DOHH2 (cell line): ENCODE measurements at regions not wholly inside any gene's neighbourhood (a gene's known extent, or its start where the extent isn't known, plus 50 kb on each side); places are given as distances from the start of the nearest gene placed in this dataset.

Source experiments
- H3F3A ChIP-seq: fragments of 200-600 bp; sonication (generic), shearing (Covaris generic); 2 replicates; pipeline ENCODE4 v1.6.0; 2016; ENCODE audit warnings: antibody characterized with exemption, mild to moderate bottlenecking; ENCODE audit not compliant: control insufficient read depth, insufficient read depth
- H3K27ac ChIP-seq: fragments of 200-600 bp; sonication (generic); 2 replicates; pipeline ENCODE4 v1.5.1; 2014; ENCODE audit warnings: low read depth, mild to moderate bottlenecking, low read length, moderate library complexity
- H3K27me3 ChIP-seq: fragments of 200-600 bp; sonication (generic); 2 replicates; pipeline ENCODE4 v1.6.1; 2014; ENCODE audit warnings: mild to moderate bottlenecking, low read length, mixed read lengths; ENCODE audit not compliant: control insufficient read depth
- H3K36me3 ChIP-seq: fragments of 200-600 bp; sonication (generic); 2 replicates; pipeline ENCODE4 v1.6.1; 2014; ENCODE audit warnings: mild to moderate bottlenecking, low read length, moderate library complexity, mixed read lengths; ENCODE audit not compliant: control insufficient read depth
- H3K4me1 ChIP-seq: fragments of 200-600 bp; sonication (generic); 2 replicates; pipeline ENCODE4 v1.6.1; 2014; ENCODE audit warnings: mild to moderate bottlenecking, low read length, mixed read lengths; ENCODE audit not compliant: control insufficient read depth
- H3K4me2 ChIP-seq: fragments of 200-600 bp; sonication (generic); 2 replicates; pipeline ENCODE4 v1.6.0; 2014; ENCODE audit warnings: mild to moderate bottlenecking, low read length, moderate library complexity
- H3K4me3 ChIP-seq: fragments of 200-600 bp; sonication (generic); 2 replicates; pipeline ENCODE4 v1.5.1; 2014; ENCODE audit warnings: mild to moderate bottlenecking, low read length, mixed read lengths
- H3K79me2 ChIP-seq: fragments of 200-600 bp; sonication (generic); 2 replicates; pipeline ENCODE4 v1.6.1; 2014; ENCODE audit warnings: mild to moderate bottlenecking, low read length, mixed read lengths; ENCODE audit not compliant: control insufficient read depth
- H3K9me2 ChIP-seq: fragments of 200-600 bp; sonication (generic); replicated peaks from 2 replicates; pipeline ENCODE4 v1.6.1; 2014; ENCODE audit warnings: mild to moderate bottlenecking, low read length, mixed read lengths; ENCODE audit not compliant: control insufficient read depth
- H3K9me3 ChIP-seq: fragments of 200-600 bp; sonication (generic); 2 replicates; pipeline ENCODE4 v1.6.1; 2014; ENCODE audit warnings: antibody characterized with exemption, low read length, mixed read lengths; ENCODE audit not compliant: control insufficient read depth, insufficient read depth
- H4K20me1 ChIP-seq: fragments of 200-600 bp; sonication (generic); 2 replicates; pipeline ENCODE4 v1.6.0; 2014; ENCODE audit warnings: low read depth, mild to moderate bottlenecking, antibody characterized with exemption, low read length, moderate library complexity; ENCODE audit not compliant: control insufficient read depth, insufficient read depth
- EZH2phosphoT487 ChIP-seq: fragments of 200-600 bp; sonication (generic); IDR thresholded peaks from 2 replicates; pipeline ENCODE4 v1.6.1; 2017; ENCODE audit warnings: borderline replicate concordance, mild to moderate bottlenecking, antibody characterized with exemption, low read length, moderate library complexity, mixed read lengths
- TF ChIP-seq, protein P1 (sequence below): fragments of 200-600 bp; sonication (generic); IDR thresholded peaks from one replicate; pipeline ENCODE4 v1.5.1; 2014; ENCODE audit warnings: antibody characterized with exemption, mild to moderate bottlenecking, low read depth, low read length; ENCODE audit not compliant: poor library complexity, severe bottlenecking

DNA sequence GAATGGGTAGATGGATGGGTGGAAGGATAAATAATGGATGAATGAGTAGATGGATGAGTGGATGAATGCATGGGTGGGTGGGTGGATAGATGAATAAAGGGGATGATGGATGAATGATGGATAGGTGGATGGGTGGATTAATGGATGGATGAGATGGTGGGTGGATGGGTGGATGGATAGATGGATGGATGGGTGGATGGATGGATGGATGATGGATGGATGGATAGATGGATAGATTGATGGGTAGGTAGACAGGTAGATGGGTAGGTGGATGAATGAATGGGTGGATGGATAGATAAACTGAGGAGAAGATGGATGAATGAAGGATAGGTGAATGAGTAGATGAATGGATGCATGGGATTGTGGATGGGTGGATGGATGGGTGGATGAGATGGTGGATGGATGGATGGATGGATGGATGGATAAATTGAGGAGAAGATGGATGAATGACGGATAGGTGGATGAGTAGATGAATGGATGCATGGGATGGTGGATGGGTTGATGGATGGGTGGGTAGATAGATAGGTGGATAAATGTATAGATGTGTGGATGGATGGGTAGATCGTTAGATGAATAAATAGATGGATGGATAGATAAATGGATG lies 331.3 kb downstream of the MN1 start:
- Histone ChIP-seq H3K9me2 (no peaks in the 10 kb centered on the region), H3K27ac (no peak overlapping the region), H4K20me1 (no peaks in the 10 kb centered on the region), H3K27me3 (no peaks in the 10 kb centered on the region), H3K79me2 (no peaks in the 10 kb centered on the region), H3K36me3 (no peaks in the 10 kb centered on the region), H3K4me2 (no peak overlapping the region), H3K4me1 (no peaks in the 10 kb centered on the region), H3K9me3 (no peaks in the 10 kb centered on the region), H3F3A (no peaks in the 10 kb centered on the region), H3K4me3 (no peak overlapping the region)
- TF ChIP-seq EZH2phosphoT487: no peak
- TF ChIP-seq, protein P1, sequence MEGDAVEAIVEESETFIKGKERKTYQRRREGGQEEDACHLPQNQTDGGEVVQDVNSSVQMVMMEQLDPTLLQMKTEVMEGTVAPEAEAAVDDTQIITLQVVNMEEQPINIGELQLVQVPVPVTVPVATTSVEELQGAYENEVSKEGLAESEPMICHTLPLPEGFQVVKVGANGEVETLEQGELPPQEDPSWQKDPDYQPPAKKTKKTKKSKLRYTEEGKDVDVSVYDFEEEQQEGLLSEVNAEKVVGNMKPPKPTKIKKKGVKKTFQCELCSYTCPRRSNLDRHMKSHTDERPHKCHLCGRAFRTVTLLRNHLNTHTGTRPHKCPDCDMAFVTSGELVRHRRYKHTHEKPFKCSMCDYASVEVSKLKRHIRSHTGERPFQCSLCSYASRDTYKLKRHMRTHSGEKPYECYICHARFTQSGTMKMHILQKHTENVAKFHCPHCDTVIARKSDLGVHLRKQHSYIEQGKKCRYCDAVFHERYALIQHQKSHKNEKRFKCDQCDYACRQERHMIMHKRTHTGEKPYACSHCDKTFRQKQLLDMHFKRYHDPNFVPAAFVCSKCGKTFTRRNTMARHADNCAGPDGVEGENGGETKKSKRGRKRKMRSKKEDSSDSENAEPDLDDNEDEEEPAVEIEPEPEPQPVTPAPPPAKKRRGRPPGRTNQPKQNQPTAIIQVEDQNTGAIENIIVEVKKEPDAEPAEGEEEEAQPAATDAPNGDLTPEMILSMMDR: no peak

DNA sequence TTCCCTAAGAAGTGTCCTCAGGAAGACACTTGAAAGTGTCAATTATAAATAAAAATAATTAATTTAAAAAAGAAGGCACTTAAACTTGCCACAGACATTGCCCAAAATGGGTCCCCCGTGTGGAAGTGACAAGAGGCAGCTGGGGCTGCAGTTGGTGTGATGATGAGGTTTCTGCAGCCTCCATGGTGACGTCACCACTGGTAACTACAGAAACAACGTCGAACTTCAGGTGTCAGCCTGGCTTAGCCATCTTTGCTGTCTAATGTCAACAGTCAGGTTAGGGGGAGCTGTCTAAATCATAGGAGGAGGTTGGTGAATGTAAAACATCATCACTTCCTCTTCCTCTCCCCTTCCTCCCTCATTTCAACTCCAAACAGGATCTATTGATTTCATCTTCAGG lies 328.6 kb downstream of the MN1 start:
- Histone ChIP-seq H3K9me2 (no peaks in the 10 kb centered on the region), H4K20me1 (no peaks in the 10 kb centered on the region), H3K4me2 (no peak overlapping the region), H3F3A (no peaks in the 10 kb centered on the region), H3K79me2 (no peaks in the 10 kb centered on the region), H3K36me3 (no peaks in the 10 kb centered on the region), H3K27me3 (no peaks in the 10 kb centered on the region), H3K9me3 (no peaks in the 10 kb centered on the region), H3K4me1 (no peaks in the 10 kb centered on the region), H3K27ac (no peak overlapping the region), H3K4me3 (no peak overlapping the region)
- TF ChIP-seq, protein P1: no peak
- no peak for TF ChIP-seq EZH2phosphoT487

DNA sequence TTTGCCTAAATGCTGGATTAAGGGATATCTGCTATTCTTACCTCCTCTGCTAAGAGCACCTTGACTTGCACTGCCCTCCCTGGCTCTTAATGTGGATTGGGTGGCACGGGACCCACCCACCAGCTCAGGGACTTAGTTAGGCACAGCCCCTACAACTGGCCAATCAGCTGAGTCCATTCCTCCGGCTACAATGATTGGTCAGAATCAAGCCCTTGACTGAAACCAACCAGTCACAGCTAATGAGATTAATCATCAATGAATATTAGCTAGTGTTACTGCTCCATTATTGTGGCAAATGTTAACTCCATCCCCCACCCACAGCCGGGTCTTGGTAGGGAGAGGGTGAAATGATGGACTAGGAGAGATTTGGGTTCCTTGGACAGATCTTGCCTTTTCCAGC lies 328.0 kb downstream of the MN1 start:
- no peaks in the 10 kb centered on the region for H3K27me3 ChIP-seq
- H3K36me3 ChIP-seq: no peaks in the 10 kb centered on the region
- no peaks in the 10 kb centered on the region for H3K9me3 ChIP-seq
- no peaks in the 10 kb centered on the region for H3K9me2 ChIP-seq
- no peak for TF ChIP-seq EZH2phosphoT487
- TF ChIP-seq, protein P1: no peak
- no peaks in the 10 kb centered on the region for H3K79me2 ChIP-seq
- H3K4me1 ChIP-seq: no peaks in the 10 kb centered on the region
- no peaks in the 10 kb centered on the region for H4K20me1 ChIP-seq
- H3K4me3 ChIP-seq: no peak overlapping the region
- H3K27ac ChIP-seq: no peak overlapping the region
- H3K4me2 ChIP-seq: no peak overlapping the region
- H3F3A ChIP-seq: no peaks in the 10 kb centered on the region
